H9 (cell line): ENCODE measurements at regions not wholly inside any gene's neighbourhood (a gene's known extent, or its start where the extent isn't known, plus 50 kb on each side); places are given as distances from the start of the nearest gene placed in this dataset.

ENCODE experiments used
- DNase-seq: peaks from one replicate; pipeline ENCODE4 v3.0.0-alpha.2; 2017
- H2AFZ ChIP-seq: one replicate; pipeline ENCODE4 v1.6.1; 2013; ENCODE audit warnings: mild to moderate bottlenecking, low read length, control low read depth, moderate library complexity
- H2AK5ac ChIP-seq: 2 replicates; pipeline ENCODE4 v1.6.1; 2013; ENCODE audit warnings: low read length, control low read depth, mixed read lengths; ENCODE audit not compliant: insufficient read length
- H2BK120ac ChIP-seq: one replicate; pipeline ENCODE4 v1.6.1; 2013; ENCODE audit warnings: low read depth, mild to moderate bottlenecking, low read length, control low read depth, inconsistent platforms; ENCODE audit not compliant: poor library complexity, severe bottlenecking
- H2BK12ac ChIP-seq: 2 replicates; pipeline ENCODE4 v1.6.1; 2013; ENCODE audit warnings: low read length, control low read depth, mixed read lengths, low read depth; ENCODE audit not compliant: insufficient read length
- H2BK15ac ChIP-seq: 2 replicates; pipeline ENCODE4 v1.6.1; 2013; ENCODE audit warnings: low read depth, low read length, control low read depth
- H2BK20ac ChIP-seq: one replicate; pipeline ENCODE4 v1.6.1; 2013; ENCODE audit warnings: low read depth, mild to moderate bottlenecking, low read length, control low read depth, inconsistent platforms; ENCODE audit not compliant: poor library complexity, severe bottlenecking
- H2BK5ac ChIP-seq: 2 replicates; pipeline ENCODE4 v1.6.1; 2013; ENCODE audit warnings: low read length, control low read depth, mixed read lengths; ENCODE audit not compliant: insufficient read length
- H3K14ac ChIP-seq: 2 replicates; pipeline ENCODE4 v1.6.1; 2013; ENCODE audit warnings: low read length, control low read depth; ENCODE audit not compliant: insufficient read depth
- H3K18ac ChIP-seq: 2 replicates; pipeline ENCODE4 v1.6.1; 2013; ENCODE audit warnings: low read depth, mild to moderate bottlenecking, mixed read lengths, low read length, control low read depth; ENCODE audit not compliant: insufficient read length
- H3K23ac ChIP-seq: 2 replicates; pipeline ENCODE4 v1.6.1; 2013; ENCODE audit warnings: low read length, control low read depth, mixed read lengths, low read depth; ENCODE audit not compliant: insufficient read length
- H3K23me2 ChIP-seq: 2 replicates; pipeline ENCODE4 v1.6.1; 2013; ENCODE audit warnings: low read depth, mild to moderate bottlenecking, mixed read lengths, low read length, control low read depth; ENCODE audit not compliant: insufficient read length, poor library complexity, severe bottlenecking
- H3K27ac ChIP-seq: 2 replicates; pipeline ENCODE4 v1.5.1; 2013; ENCODE audit warnings: low read length, control low read depth, mixed read lengths, low read depth; ENCODE audit not compliant: insufficient read length
- H3K27me3 ChIP-seq: 2 replicates; pipeline ENCODE4 v1.6.1; 2013; ENCODE audit warnings: low read length, control low read depth, inconsistent platforms; ENCODE audit not compliant: insufficient read depth
- H3K4ac ChIP-seq: 2 replicates; pipeline ENCODE4 v1.6.1; 2013; ENCODE audit warnings: low read depth, mild to moderate bottlenecking, control low read depth, inconsistent platforms, low read length, moderate library complexity
- H3K4me1 ChIP-seq: 2 replicates; pipeline ENCODE4 v1.6.1; 2013; ENCODE audit warnings: low read length, control low read depth, inconsistent platforms; ENCODE audit not compliant: insufficient read depth
- H3K4me2 ChIP-seq: 2 replicates; pipeline ENCODE4 v1.6.1; 2013; ENCODE audit warnings: low read length, control low read depth, mixed read lengths; ENCODE audit not compliant: insufficient read length, insufficient read depth
- H3K56ac ChIP-seq: 2 replicates; pipeline ENCODE4 v1.6.1; 2013; ENCODE audit warnings: low read depth, mild to moderate bottlenecking, mixed read lengths, low read length, control low read depth; ENCODE audit not compliant: insufficient read length
- H3K79me1 ChIP-seq: 2 replicates; pipeline ENCODE4 v1.6.1; 2013; ENCODE audit warnings: low read depth, mild to moderate bottlenecking, moderate library complexity, low read length, control low read depth, inconsistent platforms; ENCODE audit not compliant: insufficient read depth, poor library complexity, severe bottlenecking
- H3K79me2 ChIP-seq: 2 replicates; pipeline ENCODE4 v1.6.1; 2013; ENCODE audit warnings: low read length, control low read depth, inconsistent platforms; ENCODE audit not compliant: insufficient read depth
- H3K9ac ChIP-seq: 2 replicates; pipeline ENCODE4 v1.6.1; 2013; ENCODE audit warnings: low read length, control low read depth, mixed read lengths; ENCODE audit not compliant: insufficient read length; ENCODE audit errors: extremely low read depth
- H3K9me3 ChIP-seq: one replicate; pipeline ENCODE4 v1.6.1; 2013; ENCODE audit warnings: low read depth, low read length, inconsistent platforms; ENCODE audit not compliant: control insufficient read depth
- H3T11ph ChIP-seq: one replicate; pipeline ENCODE4 v1.6.1; 2013; ENCODE audit warnings: mild to moderate bottlenecking, low read length, control low read depth, inconsistent platforms
- H4K20me1 ChIP-seq: one replicate; pipeline ENCODE4 v1.6.1; 2013; ENCODE audit not compliant: control insufficient read depth, insufficient read length, insufficient read depth
- H4K5ac ChIP-seq: 2 replicates; pipeline ENCODE4 v1.6.1; 2013; ENCODE audit warnings: low read depth, mild to moderate bottlenecking, mixed read lengths, low read length, control low read depth; ENCODE audit not compliant: insufficient read length
- H4K8ac ChIP-seq: replicated peaks from 2 replicates; pipeline ENCODE4 v1.6.1; 2013; ENCODE audit warnings: low read length, control low read depth, mixed read lengths, low read depth; ENCODE audit not compliant: insufficient read length
- H4K91ac ChIP-seq: 2 replicates; pipeline ENCODE4 v1.6.1; 2013; ENCODE audit warnings: low read depth, mild to moderate bottlenecking, moderate library complexity, mixed read lengths, low read length, control low read depth; ENCODE audit not compliant: insufficient read length
- H3K27ac Mint-ChIP-seq, 3 experiments: 2 replicates in 2 of 3; 3 replicates in 1 of 3; pipeline ENCODE4 v1.8.0; 2020 to 2021; ENCODE audit warnings: mixed read lengths in 3 of 3, mild to moderate bottlenecking in 1 of 3, moderate library complexity in 1 of 3
- H3K27me3 Mint-ChIP-seq: 2 replicates; pipeline ENCODE4 v1.8.0; 2021; ENCODE audit warnings: low read depth, mild to moderate bottlenecking, moderate library complexity, mixed read lengths
- H3K36me3 Mint-ChIP-seq, 3 experiments: 2 replicates in 2 of 3; 3 replicates in 1 of 3; pipeline ENCODE4 v1.8.0; 2020 to 2021; ENCODE audit warnings: low read depth in 3 of 3, mixed read lengths in 3 of 3; ENCODE audit not compliant: insufficient read depth in 1 of 3
- H3K4me1 Mint-ChIP-seq, 2 experiments: 2 replicates each; pipeline ENCODE4 v1.8.0; 2020; ENCODE audit warnings: mixed read lengths in 2 of 2
- H3K4me3 Mint-ChIP-seq, 2 experiments: 2 replicates in 1 of 2; 3 replicates in 1 of 2; pipeline ENCODE4 v1.8.0; 2020 to 2021; ENCODE audit warnings: mild to moderate bottlenecking in 2 of 2, mixed read lengths in 2 of 2, moderate library complexity in 1 of 2
- H3K9me3 Mint-ChIP-seq, 2 experiments: 2 replicates in 1 of 2; 3 replicates in 1 of 2; pipeline ENCODE4 v1.8.0; 2020; ENCODE audit warnings: mild to moderate bottlenecking in 2 of 2, mixed read lengths in 2 of 2, moderate library complexity in 1 of 2
- WGBS: extraction: QIAGEN DNeasy Blood & Tissue Kit; methylation state at CpG from one replicate; pipeline ENCODE4 v1.1.7; 2013; ENCODE audit warnings: missing lambda C conversion rate, low lambda C conversion rate, mixed read lengths; ENCODE audit not compliant: insufficient read length; ENCODE audit errors: extremely low coverage; 5-methylcytosine and 5-hydroxymethylcytosine counted together
- TF ChIP-seq, protein P1 (sequence below): fragments of 200-600 bp; sonication (generic); conservative IDR thresholded peaks from 3 replicates; pipeline ENCODE4 v1.8.0; 2021; ENCODE audit warnings: antibody characterized with exemption, mild to moderate bottlenecking

DNA sequence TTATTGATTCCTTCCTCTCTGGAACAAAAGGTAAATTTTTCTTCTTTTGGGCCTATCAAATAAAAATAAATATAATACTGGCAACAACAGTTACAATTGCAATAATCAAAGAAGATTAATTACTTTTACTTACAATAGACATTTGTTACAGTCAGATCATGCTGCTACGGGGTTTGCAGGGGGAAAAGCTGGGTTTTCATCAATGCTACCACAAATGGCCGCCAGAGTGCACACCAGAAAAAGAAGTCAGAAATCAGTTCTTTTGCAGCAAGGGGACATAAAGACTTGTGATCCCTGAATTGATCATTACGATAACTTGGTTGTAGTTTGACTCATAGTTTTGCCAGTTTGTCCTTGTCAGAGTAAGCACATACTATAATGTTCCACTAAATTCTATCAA lies 714.5 kb upstream of the EYS start:
- no peak overlapping the region for H2BK120ac ChIP-seq
- H2AFZ ChIP-seq, result no peak overlapping the region
- no peak overlapping the region for H4K5ac ChIP-seq
- no peaks in the 10 kb centered on the region; the same call in 1 of the 2 replicates for H3K27me3 Mint-ChIP-seq
- H3K9me3 ChIP-seq, result no peaks in the 10 kb centered on the region
- H3K4ac ChIP-seq, result no peak overlapping the region
- H3K56ac ChIP-seq, result no peak overlapping the region
- no peak overlapping the region for H3T11ph ChIP-seq
- H3K4me3 Mint-ChIP-seq, result no peak overlapping the region
- H2BK5ac ChIP-seq, result no peak overlapping the region
- no peaks in the 10 kb centered on the region for H3K79me1 ChIP-seq
- H2AK5ac ChIP-seq, result no peak overlapping the region
- peak; percentile 25 for DNase-seq
- no peak overlapping the region for H2BK20ac ChIP-seq
- no peak overlapping the region for H4K8ac ChIP-seq
- H4K91ac ChIP-seq, result no peak overlapping the region
- H3K27me3 ChIP-seq, result no peaks in the 10 kb centered on the region
- H2BK12ac ChIP-seq, result no peak overlapping the region
- no peak overlapping the region for H3K9ac ChIP-seq
- TF ChIP-seq, protein P1, sequence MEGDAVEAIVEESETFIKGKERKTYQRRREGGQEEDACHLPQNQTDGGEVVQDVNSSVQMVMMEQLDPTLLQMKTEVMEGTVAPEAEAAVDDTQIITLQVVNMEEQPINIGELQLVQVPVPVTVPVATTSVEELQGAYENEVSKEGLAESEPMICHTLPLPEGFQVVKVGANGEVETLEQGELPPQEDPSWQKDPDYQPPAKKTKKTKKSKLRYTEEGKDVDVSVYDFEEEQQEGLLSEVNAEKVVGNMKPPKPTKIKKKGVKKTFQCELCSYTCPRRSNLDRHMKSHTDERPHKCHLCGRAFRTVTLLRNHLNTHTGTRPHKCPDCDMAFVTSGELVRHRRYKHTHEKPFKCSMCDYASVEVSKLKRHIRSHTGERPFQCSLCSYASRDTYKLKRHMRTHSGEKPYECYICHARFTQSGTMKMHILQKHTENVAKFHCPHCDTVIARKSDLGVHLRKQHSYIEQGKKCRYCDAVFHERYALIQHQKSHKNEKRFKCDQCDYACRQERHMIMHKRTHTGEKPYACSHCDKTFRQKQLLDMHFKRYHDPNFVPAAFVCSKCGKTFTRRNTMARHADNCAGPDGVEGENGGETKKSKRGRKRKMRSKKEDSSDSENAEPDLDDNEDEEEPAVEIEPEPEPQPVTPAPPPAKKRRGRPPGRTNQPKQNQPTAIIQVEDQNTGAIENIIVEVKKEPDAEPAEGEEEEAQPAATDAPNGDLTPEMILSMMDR, result peak; percentile 69
- no peaks in the 10 kb centered on the region for H4K20me1 ChIP-seq
- no peak overlapping the region for H2BK15ac ChIP-seq
- no peak overlapping the region for H3K4me2 ChIP-seq
- WGBS, result no CpG with 5 or more reads among the region's 3 CpGs
- peaks cover 0 to 5% (median 3%) of the 10 kb centered on the region in 3 experiments; a peak in 3 of 7 replicates for H3K36me3 Mint-ChIP-seq
- no peaks in the 10 kb centered on the region for H3K4me1 ChIP-seq
- H3K23me2 ChIP-seq, result no peaks in the 10 kb centered on the region
- H3K4me1 Mint-ChIP-seq, result no peaks in the 10 kb centered on the region
- peaks cover 9 to 12% of the 10 kb centered on the region in 2 experiments for H3K9me3 Mint-ChIP-seq
- no peak overlapping the region for H3K27ac Mint-ChIP-seq
- H3K27ac ChIP-seq, result no peak overlapping the region
- H3K18ac ChIP-seq, result no peak overlapping the region
- no peak overlapping the region for H3K14ac ChIP-seq
- no peak overlapping the region for H3K23ac ChIP-seq
- no peaks in the 10 kb centered on the region for H3K79me2 ChIP-seq
